ELF-1 (cell line): ENCODE measurements at regions not wholly inside any gene's neighbourhood (a gene's known extent, or its start where the extent isn't known, plus 50 kb on each side); places are given as distances from the start of the nearest gene placed in this dataset.
A peak's percentile ranks its signal among the peaks of the same experiment; 100 is the strongest.
"Not testable (repeated sequence)": the region's sequence is repeated elsewhere in the genome, so short reads cannot be mapped to it uniquely, and the experiment has no call there.

Source experiments
- DNase-seq: peaks from one replicate; pipeline ENCODE4 v3.0.0-alpha.2; 2016; ENCODE audit warnings: low read depth, low spot score

- no peak for DNase-seq
Observed at GRCh38 chr22:26768952-26769351, 111.6 kb downstream of the MIAT start.

GRCh38 chr22:26769663-26770062 lies 112.3 kb downstream of the MIAT start:
- DNase-seq = no peak

GRCh38 chr22:26770624-26771023 lies 113.2 kb downstream of the MIAT start:
- no peak for DNase-seq

- not testable (repeated sequence) for DNase-seq
Observed at GRCh38 chr22:26773054-26773453, 115.7 kb downstream of the MIAT start.

- DNase-seq = no peak
Observed at GRCh38 chr22:26775394-26775793, 118.0 kb downstream of the MIAT start.

- DNase-seq = peak; percentile 83
Observed at GRCh38 chr22:26777156-26777801, 119.9 kb downstream of the MIAT start.

GRCh38 chr22:26778372-26778771 lies 121.0 kb downstream of the MIAT start:
- DNase-seq = no peak

GRCh38 chr22:26779108-26779507 lies 121.7 kb downstream of the MIAT start:
- DNase-seq = peak; percentile 52

- no peak for DNase-seq
Observed at GRCh38 chr22:26779929-26780328, 122.5 kb downstream of the MIAT start.

GRCh38 chr22:26780521-26780920 lies 123.1 kb downstream of the MIAT start:
- DNase-seq = no peak

GRCh38 chr22:26781062-26781461 lies 123.7 kb downstream of the MIAT start:
- no peak for DNase-seq

- peak; percentile 67 for DNase-seq
Observed at GRCh38 chr22:26781596-26781995, 124.2 kb downstream of the MIAT start.

GRCh38 chr22:26783885-26784284 lies 126.5 kb downstream of the MIAT start:
- peak; percentile 81 for DNase-seq

- DNase-seq = no peak
Observed at GRCh38 chr22:26784772-26785171, 127.4 kb downstream of the MIAT start.

GRCh38 chr22:26785932-26786331 lies 128.5 kb downstream of the MIAT start:
- no peak for DNase-seq

- no peak for DNase-seq
Observed at GRCh38 chr22:26786398-26786797, 129.0 kb downstream of the MIAT start.

- no peak for DNase-seq
Observed at GRCh38 chr22:26789951-26790350, 132.6 kb downstream of the MIAT start.

GRCh38 chr22:26792522-26792921 lies 135.1 kb downstream of the MIAT start:
- no peak for DNase-seq

- no peak for DNase-seq
Observed at GRCh38 chr22:26796785-26797184, 139.4 kb downstream of the MIAT start.

GRCh38 chr22:26797910-26798309 lies 140.5 kb downstream of the MIAT start:
- no peak for DNase-seq

- no peak for DNase-seq
Observed at GRCh38 chr22:26798462-26799065, 141.2 kb downstream of the MIAT start.

GRCh38 chr22:26800858-26801257 lies 143.5 kb downstream of the MIAT start:
- peak; percentile 78 for DNase-seq

- no peak for DNase-seq
Observed at GRCh38 chr22:26801449-26801848, 144.1 kb downstream of the MIAT start.

- no peak for DNase-seq
Observed at GRCh38 chr22:26804315-26804714, 146.9 kb downstream of the MIAT start.
